Upper lobe of left lung (tissue), 4 donors: ENCODE measurements at regions not wholly inside any gene's neighbourhood (a gene's known extent, or its start where the extent isn't known, plus 50 kb on each side); places are given as distances from the start of the nearest gene placed in this dataset.

ENCODE experiments used
- POLR2A ChIP-seq, 4 donors: fragments of 450-650 bp; IDR thresholded peaks; one replicate each; pipeline ENCODE4 v1.5.1; 2016 to 2017; ENCODE audit warnings: antibody characterized with exemption in 4 of 4, mild to moderate bottlenecking in 2 of 4
- POLR2AphosphoS5 ChIP-seq, 2 donors: sonication (generic); formaldehyde crosslinking; IDR thresholded peaks; one replicate each; pipeline ENCODE4 v1.5.1; 2017; ENCODE audit warnings: antibody characterized with exemption in 2 of 2
- TF ChIP-seq, protein P1 (sequence below), 6 experiments: fragments of 450-650 bp in 4 of 6; fragments of 200-600 bp in 2 of 6; sonication (generic) in 2 of 6; IDR thresholded peaks; one replicate each; pipeline ENCODE4 v1.5.1; 2016 to 2019; ENCODE audit warnings: antibody characterized with exemption in 6 of 6

DNA sequence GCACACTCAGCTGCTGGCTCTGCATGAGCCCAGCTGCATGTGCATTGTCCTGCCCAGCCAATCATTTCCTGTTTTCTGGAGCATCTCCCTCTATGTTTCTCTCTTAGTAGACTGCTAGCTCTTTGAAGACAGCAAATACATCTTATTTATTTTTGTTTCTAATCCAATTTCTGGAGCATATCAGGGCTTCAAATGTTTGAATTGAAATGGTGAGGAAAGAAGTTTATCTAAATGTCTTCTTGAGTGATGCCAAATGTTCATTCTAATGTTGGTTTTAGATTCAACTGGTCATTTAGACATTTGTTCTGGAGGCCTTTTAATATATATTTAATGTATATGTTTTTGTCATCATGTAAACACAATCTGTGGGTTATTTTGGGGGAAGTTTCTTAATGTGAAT is 141.9 kb downstream of the DNAJB9 start:
- TF ChIP-seq, protein P1, sequence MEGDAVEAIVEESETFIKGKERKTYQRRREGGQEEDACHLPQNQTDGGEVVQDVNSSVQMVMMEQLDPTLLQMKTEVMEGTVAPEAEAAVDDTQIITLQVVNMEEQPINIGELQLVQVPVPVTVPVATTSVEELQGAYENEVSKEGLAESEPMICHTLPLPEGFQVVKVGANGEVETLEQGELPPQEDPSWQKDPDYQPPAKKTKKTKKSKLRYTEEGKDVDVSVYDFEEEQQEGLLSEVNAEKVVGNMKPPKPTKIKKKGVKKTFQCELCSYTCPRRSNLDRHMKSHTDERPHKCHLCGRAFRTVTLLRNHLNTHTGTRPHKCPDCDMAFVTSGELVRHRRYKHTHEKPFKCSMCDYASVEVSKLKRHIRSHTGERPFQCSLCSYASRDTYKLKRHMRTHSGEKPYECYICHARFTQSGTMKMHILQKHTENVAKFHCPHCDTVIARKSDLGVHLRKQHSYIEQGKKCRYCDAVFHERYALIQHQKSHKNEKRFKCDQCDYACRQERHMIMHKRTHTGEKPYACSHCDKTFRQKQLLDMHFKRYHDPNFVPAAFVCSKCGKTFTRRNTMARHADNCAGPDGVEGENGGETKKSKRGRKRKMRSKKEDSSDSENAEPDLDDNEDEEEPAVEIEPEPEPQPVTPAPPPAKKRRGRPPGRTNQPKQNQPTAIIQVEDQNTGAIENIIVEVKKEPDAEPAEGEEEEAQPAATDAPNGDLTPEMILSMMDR (IDR thresholded peaks at IDR 0.05): no peak
- TF ChIP-seq POLR2A (IDR thresholded peaks at IDR 0.05) (no peak), POLR2AphosphoS5 (IDR thresholded peaks at IDR 0.05) (no peak)
